ENCODE measurements at regions not wholly inside any gene's neighbourhood (a gene's known extent, or its start where the extent isn't known, plus 50 kb on each side); places are given as distances from the start of the nearest gene placed in this dataset.

GRCh38 chr18:28863396-28863795 lies 686.5 kb upstream of the CDH2 start:
- DNase-seq: no peak

- DNase-seq: no peak
These were observed 681.3 kb upstream of the CDH2 start for GRCh38 chr18:28858248-28858647.

GRCh38 chr18:28855989-28856388 lies 679.1 kb upstream of the CDH2 start:
- DNase-seq: no peak

- DNase-seq: no peak
These were observed 678.6 kb upstream of the CDH2 start for GRCh38 chr18:28855524-28855923.

GRCh38 chr18:28854964-28855363 lies 678.0 kb upstream of the CDH2 start:
- DNase-seq: no peak

GRCh38 chr18:28846958-28847357 lies 670.0 kb upstream of the CDH2 start:
- no peak for DNase-seq

- DNase-seq: no peak
These were observed 660.2 kb upstream of the CDH2 start for GRCh38 chr18:28837100-28837499.

GRCh38 chr18:28834889-28835288 lies 658.0 kb upstream of the CDH2 start:
- no peak for DNase-seq

- no peak for DNase-seq
These were observed 655.0 kb upstream of the CDH2 start for GRCh38 chr18:28831908-28832307.

GRCh38 chr18:28831476-28831875 lies 654.5 kb upstream of the CDH2 start:
- no peak for DNase-seq

- DNase-seq: no peak
These were observed 649.2 kb upstream of the CDH2 start for GRCh38 chr18:28826107-28826506.

GRCh38 chr18:28824183-28824574 lies 647.2 kb upstream of the CDH2 start:
- DNase-seq: no peak

- no peak for DNase-seq
These were observed 646.7 kb upstream of the CDH2 start for GRCh38 chr18:28823506-28824182.

GRCh38 chr18:28820353-28820752 lies 643.4 kb upstream of the CDH2 start:
- DNase-seq: no peak

GRCh38 chr18:28816155-28816554 lies 639.2 kb upstream of the CDH2 start:
- no peak for DNase-seq

GRCh38 chr18:28814365-28814764 lies 637.4 kb upstream of the CDH2 start:
- DNase-seq: no peak

GRCh38 chr18:28808373-28808772 lies 631.4 kb upstream of the CDH2 start:
- DNase-seq: no peak

GRCh38 chr18:28805491-28805890 lies 628.6 kb upstream of the CDH2 start:
- DNase-seq: no peak

- no peak for DNase-seq
These were observed 627.7 kb upstream of the CDH2 start for GRCh38 chr18:28804512-28805202.

GRCh38 chr18:28802546-28802945 lies 625.6 kb upstream of the CDH2 start:
- DNase-seq: no peak

- no peak for DNase-seq
These were observed 624.9 kb upstream of the CDH2 start for GRCh38 chr18:28801876-28802275.

- no peak for DNase-seq
These were observed 617.7 kb upstream of the CDH2 start for GRCh38 chr18:28794459-28795245.

GRCh38 chr18:28793901-28794300 lies 617.0 kb upstream of the CDH2 start:
- DNase-seq: no peak

Measured in NCI-H2227 treated with DMSO at 0.1 percent for 48 hours (cell line).